ENCODE measurements at regions not wholly inside any gene's neighbourhood (a gene's known extent, or its start where the extent isn't known, plus 50 kb on each side); places are given as distances from the start of the nearest gene placed in this dataset.

- no peak for TF ChIP-seq CTCF (IDR thresholded peaks at IDR 0.05; ENCODE audit: unreplicated experiment in 3 of 3)
- H3K4me3 Mint-ChIP-seq = no peak overlapping the region
- H3K36me3 Mint-ChIP-seq (ENCODE audit: low read depth) = no peaks in the 10 kb centered on the region
- no peak overlapping the region for H3K27ac Mint-ChIP-seq
- H3K27me3 Mint-ChIP-seq (ENCODE audit: low read depth) = no peaks in the 10 kb centered on the region
- H3K9me3 Mint-ChIP-seq = no peaks in the 10 kb centered on the region
- H3K4me1 Mint-ChIP-seq = no peaks in the 10 kb centered on the region
Observed at GRCh38 chr9:7976167-7976755, 176.7 kb upstream of the DMAC1 start.

GRCh38 chr9:7975336-7975735 is 175.8 kb upstream of the DMAC1 start:
- no peak overlapping the region for H3K4me3 Mint-ChIP-seq
- no peaks in the 10 kb centered on the region for H3K36me3 Mint-ChIP-seq (ENCODE audit: low read depth)
- H3K4me1 Mint-ChIP-seq = no peaks in the 10 kb centered on the region
- H3K27me3 Mint-ChIP-seq (ENCODE audit: low read depth) = no peaks in the 10 kb centered on the region
- TF ChIP-seq CTCF (IDR thresholded peaks at IDR 0.05; ENCODE audit: unreplicated experiment in 3 of 3) = no peak
- no peaks in the 10 kb centered on the region for H3K9me3 Mint-ChIP-seq
- H3K27ac Mint-ChIP-seq = no peak overlapping the region

GRCh38 chr9:7974335-7974960 is 174.9 kb upstream of the DMAC1 start:
- Mint-ChIP-seq H3K36me3 (ENCODE audit: low read depth) (no peaks in the 10 kb centered on the region), H3K9me3 (no peaks in the 10 kb centered on the region), H3K4me1 (no peaks in the 10 kb centered on the region), H3K27ac (no peak overlapping the region), H3K27me3 (ENCODE audit: low read depth) (no peaks in the 10 kb centered on the region), H3K4me3 (no peak overlapping the region)
- no peak for TF ChIP-seq CTCF (IDR thresholded peaks at IDR 0.05; ENCODE audit: unreplicated experiment in 3 of 3)

GRCh38 chr9:7973123-7973522 is 173.5 kb upstream of the DMAC1 start:
- H3K4me3 Mint-ChIP-seq = no peak overlapping the region
- H3K4me1 Mint-ChIP-seq = no peaks in the 10 kb centered on the region
- no peak for TF ChIP-seq CTCF (IDR thresholded peaks at IDR 0.05; ENCODE audit: unreplicated experiment in 3 of 3)
- no peaks in the 10 kb centered on the region for H3K36me3 Mint-ChIP-seq (ENCODE audit: low read depth)
- no peaks in the 10 kb centered on the region for H3K9me3 Mint-ChIP-seq
- no peak overlapping the region for H3K27ac Mint-ChIP-seq
- no peaks in the 10 kb centered on the region for H3K27me3 Mint-ChIP-seq (ENCODE audit: low read depth)

GRCh38 chr9:7970681-7971330 is 171.2 kb upstream of the DMAC1 start:
- no peak overlapping the region for H3K27ac Mint-ChIP-seq
- no peaks in the 10 kb centered on the region for H3K4me1 Mint-ChIP-seq
- no peaks in the 10 kb centered on the region for H3K36me3 Mint-ChIP-seq (ENCODE audit: low read depth)
- H3K27me3 Mint-ChIP-seq (ENCODE audit: low read depth) = no peaks in the 10 kb centered on the region
- TF ChIP-seq CTCF (IDR thresholded peaks at IDR 0.05; ENCODE audit: unreplicated experiment in 3 of 3) = no peak
- H3K4me3 Mint-ChIP-seq = no peak overlapping the region
- no peaks in the 10 kb centered on the region for H3K9me3 Mint-ChIP-seq

- no peak for TF ChIP-seq CTCF (IDR thresholded peaks at IDR 0.05; ENCODE audit: unreplicated experiment in 3 of 3)
- H3K36me3 Mint-ChIP-seq (ENCODE audit: low read depth) = no peaks in the 10 kb centered on the region
- H3K4me1 Mint-ChIP-seq = no peaks in the 10 kb centered on the region
- no peaks in the 10 kb centered on the region for H3K9me3 Mint-ChIP-seq
- H3K27me3 Mint-ChIP-seq (ENCODE audit: low read depth) = no peaks in the 10 kb centered on the region
- no peak overlapping the region for H3K4me3 Mint-ChIP-seq
- no peak overlapping the region for H3K27ac Mint-ChIP-seq
Observed at GRCh38 chr9:7968687-7969086, 169.1 kb upstream of the DMAC1 start.
